HG03095 (cell line): ENCODE measurements at regions not wholly inside any gene's neighbourhood (a gene's known extent, or its start where the extent isn't known, plus 50 kb on each side); places are given as distances from the start of the nearest gene placed in this dataset.

ENCODE experiments used
- ATAC-seq: cut with Tn5 transposase; IDR thresholded peaks from one replicate; pipeline ENCODE4 v1.9.1; 2021; ENCODE audit warnings: moderate library complexity; ENCODE audit not compliant: unreplicated experiment

- ATAC-seq: no peak
Observed at GRCh38 chr10:69738858-69739435, 62.8 kb upstream of the COL13A1 start.

DNA sequence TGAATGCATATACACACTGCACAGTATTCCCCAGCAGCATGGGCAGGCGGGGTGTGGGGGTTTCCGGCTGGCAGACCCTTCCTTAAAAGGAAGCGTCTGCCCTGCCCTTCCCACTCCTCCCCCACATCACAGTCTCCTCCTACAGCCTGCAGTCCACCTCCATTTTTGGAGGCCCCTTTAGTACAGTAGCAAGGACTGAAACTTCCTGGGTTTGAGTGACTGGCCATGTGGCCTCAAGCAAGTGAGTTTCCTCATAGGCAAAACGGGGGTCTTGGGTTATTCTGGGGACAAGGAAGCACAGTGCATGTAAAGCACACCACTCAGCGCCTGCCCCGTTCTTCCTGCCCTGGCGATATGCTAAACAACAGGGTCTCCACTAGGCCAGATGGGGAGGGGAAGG lies 62.1 kb upstream of the COL13A1 start:
- ATAC-seq: no peak

DNA sequence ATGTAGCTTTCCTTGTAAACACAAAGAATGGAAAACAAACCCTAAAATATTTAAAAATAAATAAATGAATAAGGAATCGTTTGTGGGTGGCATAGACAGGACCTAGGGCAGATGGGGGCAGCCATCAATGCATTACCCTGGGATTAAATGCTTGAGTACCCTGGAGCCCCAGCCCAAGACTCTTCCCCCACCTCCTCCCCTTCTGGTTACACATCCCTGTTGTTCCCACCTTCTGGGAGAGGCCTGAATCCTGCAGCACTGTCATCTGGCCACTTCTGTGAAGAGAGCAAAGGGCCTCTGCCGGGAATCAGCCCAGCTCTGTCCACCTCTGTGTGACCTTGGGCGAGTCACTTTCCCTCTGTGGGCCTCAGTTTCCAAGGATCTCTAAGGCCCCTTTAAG lies 61.6 kb upstream of the COL13A1 start:
- ATAC-seq: no peak

- ATAC-seq: no peak
Observed at GRCh38 chr10:69741252-69741651, 60.5 kb upstream of the COL13A1 start.

DNA sequence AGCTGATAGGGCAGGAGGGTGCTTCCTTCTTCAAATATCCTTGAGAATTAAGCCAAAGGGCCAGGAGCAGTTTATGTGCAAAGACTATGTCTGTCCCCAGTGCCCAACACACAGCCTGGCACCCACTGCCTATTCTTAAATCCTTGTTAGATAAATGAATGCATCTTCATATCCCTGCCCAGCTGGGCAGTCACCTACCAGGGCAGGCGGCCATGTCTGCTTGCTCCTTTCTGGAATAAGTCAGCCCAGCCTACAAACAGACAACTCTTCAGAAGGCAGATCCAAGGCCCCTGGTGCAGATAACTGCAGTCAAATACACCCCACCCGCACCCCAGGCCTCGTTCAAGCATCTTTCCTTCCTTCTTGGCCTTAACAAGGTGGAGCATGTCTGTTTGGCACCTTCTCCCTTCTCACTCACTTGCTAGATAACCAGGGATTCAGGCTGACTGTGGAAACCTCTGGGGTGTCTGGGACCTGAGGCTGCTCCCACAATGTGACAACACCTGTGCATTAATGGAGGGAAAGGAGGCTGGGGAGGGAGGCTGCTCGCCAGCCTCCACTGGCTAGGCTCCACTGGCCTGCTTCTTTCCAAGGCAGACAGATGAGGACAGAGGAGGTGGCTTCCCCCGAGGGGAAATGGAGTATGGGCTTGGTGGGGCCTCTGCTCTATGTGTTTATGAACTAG lies 59.9 kb upstream of the COL13A1 start:
- ATAC-seq: no peak

DNA sequence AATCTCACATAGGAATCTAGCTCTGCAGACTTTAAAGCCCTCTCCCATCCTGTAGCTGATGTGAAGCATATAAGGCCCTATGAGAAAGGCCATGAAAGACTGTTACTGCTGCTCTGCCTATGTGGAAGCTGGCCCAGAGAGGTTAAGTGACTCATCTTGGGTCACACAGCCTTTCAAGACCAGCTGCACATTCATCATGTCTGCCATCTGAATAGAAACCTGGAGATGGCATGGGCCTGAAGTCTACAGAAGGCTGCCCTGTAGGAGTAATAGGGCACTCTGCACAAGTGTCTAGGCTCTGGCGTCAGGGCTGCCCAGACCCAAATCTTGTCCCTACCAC lies 59.4 kb upstream of the COL13A1 start:
- no peak for ATAC-seq

DNA sequence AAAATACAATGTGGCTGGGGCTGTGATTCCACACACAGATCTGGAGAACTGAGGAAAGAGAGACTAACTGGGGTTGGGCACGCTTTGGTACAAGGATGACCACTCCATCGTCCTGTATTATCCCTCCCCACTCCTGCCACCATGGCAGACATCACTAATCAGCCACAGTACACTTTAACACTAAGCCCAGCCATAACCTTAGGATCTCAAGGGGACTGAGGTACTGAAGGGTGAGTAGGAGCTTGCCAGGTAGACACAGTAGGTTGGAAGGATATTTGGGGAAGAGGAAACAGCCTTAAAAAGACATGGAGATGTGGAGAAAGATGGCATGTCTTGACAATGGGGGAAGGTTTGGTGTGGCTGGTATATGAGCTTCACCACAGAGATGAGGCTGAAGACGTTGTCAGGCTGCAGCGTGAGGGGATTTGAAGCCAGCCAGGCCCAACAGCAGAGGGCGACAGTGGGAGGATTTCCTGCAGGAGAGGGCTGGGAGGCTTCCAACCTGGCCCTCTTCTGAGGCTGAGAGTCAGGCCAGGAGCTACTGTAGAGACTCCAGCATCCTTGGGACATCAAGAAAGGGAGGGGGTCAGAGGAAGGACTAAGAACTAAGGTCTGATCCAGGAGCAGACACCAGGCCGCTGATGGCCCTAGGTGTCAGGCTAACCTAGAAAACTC lies 58.6 kb upstream of the COL13A1 start:
- ATAC-seq: no peak

DNA sequence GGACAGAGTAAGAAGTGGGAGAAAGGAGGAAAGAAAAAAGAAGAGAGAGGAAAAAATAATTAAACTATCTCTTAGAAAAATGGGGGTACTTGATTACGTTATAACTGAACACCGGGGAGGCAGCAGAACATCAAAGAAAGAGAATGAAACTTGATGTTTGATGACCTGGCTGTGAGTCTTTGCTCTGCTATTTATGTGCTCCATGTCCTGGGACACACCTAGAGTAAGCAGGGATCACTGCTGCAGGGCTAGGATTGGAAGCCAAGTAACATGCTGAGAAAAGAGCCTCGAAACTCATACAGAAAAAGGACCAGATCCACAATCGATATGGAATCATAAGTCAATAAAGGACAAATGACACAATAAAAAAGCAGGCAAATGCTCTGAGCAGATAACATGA lies 56.7 kb upstream of the COL13A1 start:
- ATAC-seq: no peak

GRCh38 chr10:69745698-69746097 lies 56.0 kb upstream of the COL13A1 start:
- peak; percentile 64 for ATAC-seq

DNA sequence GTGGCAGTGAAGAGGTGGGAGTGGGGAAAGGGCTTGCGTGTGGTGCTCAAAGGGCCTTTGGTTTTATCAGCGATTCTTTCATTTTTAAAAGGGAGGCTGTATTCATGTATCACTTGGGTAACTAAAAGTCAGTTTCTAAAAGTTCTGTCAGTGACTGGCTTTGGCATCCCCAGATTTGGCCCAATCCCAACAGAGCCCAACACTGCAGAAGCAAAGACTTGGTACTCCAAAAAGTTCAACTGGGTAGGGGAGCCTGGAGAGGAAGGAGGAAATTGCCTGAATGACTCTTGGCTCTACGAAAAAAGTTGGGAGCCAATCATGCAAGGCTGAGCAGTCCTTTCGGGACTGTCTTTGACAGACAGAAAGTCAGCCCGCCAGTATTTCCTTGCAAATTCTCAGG lies 54.5 kb upstream of the COL13A1 start:
- no peak for ATAC-seq

DNA sequence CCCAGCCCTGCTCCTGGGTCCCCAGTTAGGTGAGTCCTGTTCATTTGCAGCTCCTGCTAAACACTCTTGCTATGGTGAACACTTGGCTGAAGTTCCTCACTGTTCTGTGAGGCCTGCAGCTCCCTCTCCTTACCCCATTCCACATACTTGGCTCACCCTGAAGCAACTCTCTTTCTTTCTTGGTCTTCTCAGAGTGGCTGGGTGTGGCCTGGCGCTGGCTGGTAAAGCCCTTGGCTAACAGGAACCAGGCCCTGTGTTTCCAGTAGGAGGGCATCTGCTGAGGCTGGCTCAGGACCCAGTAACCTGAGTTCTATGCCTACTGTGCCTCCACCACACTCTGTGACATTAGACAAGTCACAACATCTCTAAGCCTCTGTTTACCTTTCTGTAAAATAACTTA lies 53.1 kb upstream of the COL13A1 start:
- no peak for ATAC-seq

DNA sequence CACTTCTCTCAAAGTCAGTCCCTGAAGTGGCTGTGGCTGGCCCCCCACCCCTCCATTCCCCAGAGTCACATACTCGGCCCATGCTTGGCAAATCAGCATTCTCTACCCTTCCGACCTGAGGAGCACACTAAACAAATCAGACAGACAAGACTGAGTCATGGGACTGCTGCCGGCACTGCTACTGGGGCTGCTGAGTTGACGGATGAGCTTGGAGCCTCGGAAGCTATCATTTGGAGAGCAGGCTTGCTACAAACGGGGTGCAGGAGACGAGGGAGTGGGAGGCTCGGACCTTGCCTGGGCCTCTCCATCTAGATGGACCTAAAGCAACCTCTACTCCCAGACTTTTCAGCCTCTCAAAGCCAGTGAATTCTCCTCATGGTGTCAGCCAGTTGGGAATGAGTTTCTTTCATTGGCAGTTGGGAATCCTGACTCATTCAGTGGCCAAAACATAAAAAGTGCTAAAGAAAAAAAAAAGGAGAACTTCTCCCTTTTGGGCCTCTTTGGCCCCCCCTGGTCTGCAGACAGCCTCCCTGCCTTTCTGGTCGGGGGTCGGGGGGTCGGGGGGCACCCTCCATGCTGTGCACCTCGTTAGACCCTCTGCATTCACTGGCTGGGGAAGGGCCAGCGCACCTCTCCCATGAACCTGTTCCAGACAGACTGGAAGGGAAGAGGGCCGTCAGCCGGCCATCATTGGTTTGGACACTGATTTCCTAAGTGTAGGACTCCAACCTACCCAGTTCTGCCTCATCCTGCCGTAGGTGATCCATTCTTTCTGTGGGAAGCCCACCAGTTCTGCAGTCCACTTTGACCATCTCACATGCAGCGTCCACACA lies 52.3 kb upstream of the COL13A1 start:
- ATAC-seq: no peak

DNA sequence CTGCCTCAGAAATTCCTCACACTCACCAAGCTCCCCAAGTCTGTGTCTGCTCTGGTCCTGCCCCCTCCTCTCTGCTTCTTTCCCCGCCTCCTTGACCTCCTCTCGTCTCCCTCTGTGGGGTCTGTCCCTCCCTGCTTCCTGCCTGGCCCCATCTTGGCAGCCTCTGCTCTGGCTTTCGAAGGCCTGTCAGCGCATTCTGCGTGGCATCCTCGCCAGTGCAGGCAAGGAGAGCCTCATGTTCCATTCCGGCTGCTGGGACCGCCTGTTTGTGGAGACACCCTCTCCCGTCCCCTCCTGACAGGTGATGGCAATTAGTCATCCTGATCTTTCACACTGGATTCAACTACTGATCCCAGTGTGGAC lies 51.7 kb upstream of the COL13A1 start:
- ATAC-seq: no peak

GRCh38 chr10:69750725-69751124 lies 51.0 kb upstream of the COL13A1 start:
- no peak for ATAC-seq

DNA sequence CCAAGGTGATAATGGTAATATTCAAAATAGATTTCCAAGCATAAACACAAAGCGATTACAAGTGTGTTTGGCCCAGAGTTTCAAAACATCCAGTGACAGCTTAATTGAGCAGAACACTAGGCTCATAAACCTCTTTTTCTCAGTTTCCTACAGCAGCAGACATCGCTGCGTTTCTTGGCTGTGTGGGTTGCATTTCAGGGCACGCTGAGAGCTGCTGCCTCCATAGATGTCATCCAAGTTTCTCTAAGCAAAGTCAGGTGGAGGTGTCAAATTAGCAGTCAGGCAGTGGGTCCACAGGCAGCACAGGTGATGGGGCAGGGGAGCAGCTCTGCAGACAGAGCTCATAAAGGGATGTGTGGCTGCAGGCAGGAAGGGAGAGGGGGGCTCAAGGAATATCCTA lies 50.5 kb upstream of the COL13A1 start:
- no peak for ATAC-seq
